ENCODE measurements at regions not wholly inside any gene's neighbourhood (a gene's known extent, or its start where the extent isn't known, plus 50 kb on each side); places are given as distances from the start of the nearest gene placed in this dataset.

GRCh38 chr5:1699394-1699793, 100.2 kb downstream of the MRPL36 start:
- H3K4me1 ChIP-seq (ENCODE audit: control insufficient read depth, insufficient read depth, low read length): no peaks in the 10 kb centered on the region
- H3K36me3 ChIP-seq (ENCODE audit: control insufficient read depth in 2 of 2, insufficient read depth in 1 of 2, low read length in 2 of 2): no peaks in the 10 kb centered on the region
- no peak for TF ChIP-seq ZNF335 (tag by site-specific recombination; conservative IDR thresholded peaks at IDR 0.05)
- 0 out of 2 replicates have a peak, but pooled peaks have one; percentile 68 for TF ChIP-seq ZNF549 (tag by site-specific recombination; IDR thresholded peaks at IDR 0.05)
- TF ChIP-seq PRDM1 (tag by site-specific recombination; IDR thresholded peaks at IDR 0.05): no peak
- TF ChIP-seq ZNF610 (tag by site-specific recombination; IDR thresholded peaks at IDR 0.05; ENCODE audit: borderline replicate concordance): peak; percentile 99
- CTCF ChIA-PET: no interaction called here
- no peaks in the 10 kb centered on the region; the same call in 1 of the 2 replicates for H3K9me3 ChIP-seq (ENCODE audit: control insufficient read depth, insufficient read depth, low read depth, low read length)
- H3K27ac ChIP-seq (ENCODE audit: extremely low read depth, low read depth, low read length): no peak overlapping the region
- no peak overlapping the region for H3K4me3 ChIP-seq (ENCODE audit: low read depth, low read length)
- POLR2A ChIA-PET: no interaction called here

GRCh38 chr5:1698589-1699316, 100.9 kb downstream of the MRPL36 start:
- no peak for TF ChIP-seq ZNF518A (tag by site-specific recombination; conservative IDR thresholded peaks at IDR 0.05; ENCODE audit: low read depth)
- no peak for TF ChIP-seq ZNF138 (tag by site-specific recombination; IDR thresholded peaks at IDR 0.05; ENCODE audit: borderline replicate concordance)
- no peak for TF ChIP-seq ZSCAN16 (tag by site-specific recombination; IDR thresholded peaks at IDR 0.05)
- no peak for TF ChIP-seq ZNF677 (tag by site-specific recombination; IDR thresholded peaks at IDR 0.05)
- TF ChIP-seq ZNF223 (tag by site-specific recombination; IDR thresholded peaks at IDR 0.05): no peak
- no peak for TF ChIP-seq ZNF692 (tag by site-specific recombination; IDR thresholded peaks at IDR 0.05)
- TF ChIP-seq PRDM10 (tag by site-specific recombination; IDR thresholded peaks at IDR 0.05): no peak
- TF ChIP-seq ZNF24 (tag by site-specific recombination; IDR thresholded peaks at IDR 0.05): no peak
- TF ChIP-seq ZNF37A (tag by site-specific recombination; IDR thresholded peaks at IDR 0.05): no peak
- TF ChIP-seq ZFP37 (tag by site-specific recombination; IDR thresholded peaks at IDR 0.05): no peak
- no peak for TF ChIP-seq ZNF23 (tag by site-specific recombination; IDR thresholded peaks at IDR 0.05; ENCODE audit: borderline replicate concordance)
- no peak for TF ChIP-seq SETDB1 (IDR thresholded peaks at IDR 0.05; ENCODE audit: insufficient read length, low read length)
- TF ChIP-seq INSM2 (tag by site-specific recombination; IDR thresholded peaks at IDR 0.05): no peak
- TF ChIP-seq ZNF248 (tag by site-specific recombination; IDR thresholded peaks at IDR 0.05): no peak
- Histone ChIP-seq H3K27ac (ENCODE audit: extremely low read depth, low read depth, low read length) (no peak overlapping the region), H3K9me3 (ENCODE audit: control insufficient read depth, insufficient read depth, low read depth, low read length) (no peaks in the 10 kb centered on the region; the same call in 1 of the 2 replicates), H3K4me3 (ENCODE audit: low read depth, low read length) (no peak overlapping the region), H3K36me3 (ENCODE audit: control insufficient read depth in 2 of 2, insufficient read depth in 1 of 2, low read length in 2 of 2) (no peaks in the 10 kb centered on the region), H3K4me1 (ENCODE audit: control insufficient read depth, insufficient read depth, low read length) (no peaks in the 10 kb centered on the region)
- ChIA-PET POLR2A (no interaction called here), CTCF (no interaction called here)

Data from HEK293 (cell line).